NCI-H748 (cell line): ENCODE measurements at regions not wholly inside any gene's neighbourhood (a gene's known extent, or its start where the extent isn't known, plus 50 kb on each side); places are given as distances from the start of the nearest gene placed in this dataset.

Experiments used
- DNase-seq: peaks from one replicate; lab custom pipeline; 2025; ENCODE audit not compliant: unreplicated experiment; lab: John Stamatoyannopoulos, UW

GRCh38 chr12:90015228-90015627 lies 306.6 kb upstream of the ATP2B1 start:
- no peak for DNase-seq

GRCh38 chr12:90013409-90013808 lies 304.8 kb upstream of the ATP2B1 start:
- peak; percentile 34 for DNase-seq

GRCh38 chr12:90010089-90010488 lies 301.5 kb upstream of the ATP2B1 start:
- no peak for DNase-seq

GRCh38 chr12:90008277-90008676 lies 299.6 kb upstream of the ATP2B1 start:
- DNase-seq = no peak

GRCh38 chr12:90004319-90005074 lies 295.9 kb upstream of the ATP2B1 start:
- DNase-seq = no peak

GRCh38 chr12:90003688-90004087 lies 295.1 kb upstream of the ATP2B1 start:
- no peak for DNase-seq

GRCh38 chr12:90000721-90001120 lies 292.1 kb upstream of the ATP2B1 start:
- no peak for DNase-seq

GRCh38 chr12:89999699-90000505 lies 291.3 kb upstream of the ATP2B1 start:
- DNase-seq = no peak

GRCh38 chr12:89995870-89996269 lies 287.2 kb upstream of the ATP2B1 start:
- DNase-seq = no peak

- DNase-seq = no peak
Measured at GRCh38 chr12:89994911-89995310, 286.3 kb upstream of the ATP2B1 start.

GRCh38 chr12:89993632-89994031 lies 285.0 kb upstream of the ATP2B1 start:
- no peak for DNase-seq

- DNase-seq = no peak
Measured at GRCh38 chr12:89992668-89993451, 284.2 kb upstream of the ATP2B1 start.

- DNase-seq = no peak
Measured at GRCh38 chr12:89991807-89992590, 283.4 kb upstream of the ATP2B1 start.

- no peak for DNase-seq
Measured at GRCh38 chr12:89988188-89988915, 279.7 kb upstream of the ATP2B1 start.

- no peak for DNase-seq
Measured at GRCh38 chr12:89985935-89986334, 277.3 kb upstream of the ATP2B1 start.

- no peak for DNase-seq
Measured at GRCh38 chr12:89984846-89985245, 276.2 kb upstream of the ATP2B1 start.

- no peak for DNase-seq
Measured at GRCh38 chr12:89983622-89984021, 275.0 kb upstream of the ATP2B1 start.

GRCh38 chr12:89980236-89980635 lies 271.6 kb upstream of the ATP2B1 start:
- DNase-seq = no peak

- peak; percentile 25 for DNase-seq
Measured at GRCh38 chr12:89977405-89978085, 268.9 kb upstream of the ATP2B1 start.

- no peak for DNase-seq
Measured at GRCh38 chr12:89976866-89977265, 268.2 kb upstream of the ATP2B1 start.
